ENCODE measurements at regions not wholly inside any gene's neighbourhood (a gene's known extent, or its start where the extent isn't known, plus 50 kb on each side); places are given as distances from the start of the nearest gene placed in this dataset.

DNA sequence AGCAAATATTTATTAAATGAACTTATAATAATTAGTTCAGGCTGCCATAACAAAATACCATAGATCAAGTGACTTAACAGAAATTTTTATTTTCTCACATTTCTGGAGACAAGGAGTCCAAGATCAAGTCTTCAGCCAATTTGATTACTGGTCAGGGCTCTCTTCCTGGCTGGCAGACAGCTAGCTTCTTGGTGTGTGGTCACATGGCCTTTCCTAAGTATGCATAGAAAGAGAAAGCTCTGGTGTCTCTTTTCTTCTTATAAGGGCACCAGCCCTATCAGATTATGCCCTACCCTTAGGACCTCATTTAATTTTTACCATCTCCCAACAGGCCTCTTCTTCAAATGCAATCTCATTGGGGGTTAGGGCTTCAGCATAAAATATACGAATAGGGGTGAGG is 438.5 kb upstream of the INTU start:
- TF ChIP-seq POU2F2 (IDR thresholded peaks at IDR 0.05; ENCODE audit: borderline replicate concordance, low read depth, low read length) (no peak), FOXM1 (IDR thresholded peaks at IDR 0.05; ENCODE audit: low read depth, low read length) (no peak), CBFB (IDR thresholded peaks at IDR 0.05; ENCODE audit: low read depth) (no peak), IRF4 (IDR thresholded peaks at IDR 0.05; ENCODE audit: low read depth, low read length) (no peak), SREBF2 (IDR thresholded peaks at IDR 0.05; ENCODE audit: low read length) (no peak), SP1 (IDR thresholded peaks at IDR 0.05; ENCODE audit: low read depth, low read length) (no peak), MYC (IDR thresholded peaks at IDR 0.05; ENCODE audit: insufficient read depth, insufficient read length, insufficient replicate concordance, low read length, severe bottlenecking) (no peak), LARP7 (IDR thresholded peaks at IDR 0.05) (no peak), EP300 (IDR thresholded peaks at IDR 0.05; ENCODE audit: borderline replicate concordance in 1 of 2, control insufficient read depth in 1 of 2, low read depth in 2 of 2, low read length in 2 of 2) (no peak), BHLHE40 (IDR thresholded peaks at IDR 0.05; ENCODE audit: borderline replicate concordance in 1 of 2, low read depth in 2 of 2, low read length in 1 of 2) (no peak), NR2C2 (IDR thresholded peaks at IDR 0.05; ENCODE audit: borderline replicate concordance, control insufficient read depth, insufficient read length, low read depth) (no peak), FOXK2 (IDR thresholded peaks at IDR 0.05) (no peak), MTA2 (IDR thresholded peaks at IDR 0.05; ENCODE audit: low read depth) (no peak), NR2C1 (IDR thresholded peaks at IDR 0.05) (no peak), NFXL1 (IDR thresholded peaks at IDR 0.05; ENCODE audit: borderline replicate concordance) (no peak), BCL11A (IDR thresholded peaks at IDR 0.05; ENCODE audit: low read depth, low read length) (no peak)
- TF ChIP-seq, protein P1, sequence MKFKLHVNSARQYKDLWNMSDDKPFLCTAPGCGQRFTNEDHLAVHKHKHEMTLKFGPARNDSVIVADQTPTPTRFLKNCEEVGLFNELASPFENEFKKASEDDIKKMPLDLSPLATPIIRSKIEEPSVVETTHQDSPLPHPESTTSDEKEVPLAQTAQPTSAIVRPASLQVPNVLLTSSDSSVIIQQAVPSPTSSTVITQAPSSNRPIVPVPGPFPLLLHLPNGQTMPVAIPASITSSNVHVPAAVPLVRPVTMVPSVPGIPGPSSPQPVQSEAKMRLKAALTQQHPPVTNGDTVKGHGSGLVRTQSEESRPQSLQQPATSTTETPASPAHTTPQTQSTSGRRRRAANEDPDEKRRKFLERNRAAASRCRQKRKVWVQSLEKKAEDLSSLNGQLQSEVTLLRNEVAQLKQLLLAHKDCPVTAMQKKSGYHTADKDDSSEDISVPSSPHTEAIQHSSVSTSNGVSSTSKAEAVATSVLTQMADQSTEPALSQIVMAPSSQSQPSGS (IDR thresholded peaks at IDR 0.05; ENCODE audit: low read length), result no peak
- TF ChIP-seq, protein P2, sequence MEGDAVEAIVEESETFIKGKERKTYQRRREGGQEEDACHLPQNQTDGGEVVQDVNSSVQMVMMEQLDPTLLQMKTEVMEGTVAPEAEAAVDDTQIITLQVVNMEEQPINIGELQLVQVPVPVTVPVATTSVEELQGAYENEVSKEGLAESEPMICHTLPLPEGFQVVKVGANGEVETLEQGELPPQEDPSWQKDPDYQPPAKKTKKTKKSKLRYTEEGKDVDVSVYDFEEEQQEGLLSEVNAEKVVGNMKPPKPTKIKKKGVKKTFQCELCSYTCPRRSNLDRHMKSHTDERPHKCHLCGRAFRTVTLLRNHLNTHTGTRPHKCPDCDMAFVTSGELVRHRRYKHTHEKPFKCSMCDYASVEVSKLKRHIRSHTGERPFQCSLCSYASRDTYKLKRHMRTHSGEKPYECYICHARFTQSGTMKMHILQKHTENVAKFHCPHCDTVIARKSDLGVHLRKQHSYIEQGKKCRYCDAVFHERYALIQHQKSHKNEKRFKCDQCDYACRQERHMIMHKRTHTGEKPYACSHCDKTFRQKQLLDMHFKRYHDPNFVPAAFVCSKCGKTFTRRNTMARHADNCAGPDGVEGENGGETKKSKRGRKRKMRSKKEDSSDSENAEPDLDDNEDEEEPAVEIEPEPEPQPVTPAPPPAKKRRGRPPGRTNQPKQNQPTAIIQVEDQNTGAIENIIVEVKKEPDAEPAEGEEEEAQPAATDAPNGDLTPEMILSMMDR (IDR thresholded peaks at IDR 0.05 in 2 of 3, conservative IDR thresholded peaks at IDR 0.05 in 1 of 3; ENCODE audit: control insufficient read depth in 2 of 3, extremely low read depth in 1 of 3, insufficient read depth in 1 of 3, low read depth in 3 of 3, low read length in 3 of 3), result no peak
- TF ChIP-seq, protein P3, sequence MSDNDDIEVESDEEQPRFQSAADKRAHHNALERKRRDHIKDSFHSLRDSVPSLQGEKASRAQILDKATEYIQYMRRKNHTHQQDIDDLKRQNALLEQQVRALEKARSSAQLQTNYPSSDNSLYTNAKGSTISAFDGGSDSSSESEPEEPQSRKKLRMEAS (IDR thresholded peaks at IDR 0.05; ENCODE audit: low read depth, low read length), result no peak
- TF ChIP-seq, protein P4, sequence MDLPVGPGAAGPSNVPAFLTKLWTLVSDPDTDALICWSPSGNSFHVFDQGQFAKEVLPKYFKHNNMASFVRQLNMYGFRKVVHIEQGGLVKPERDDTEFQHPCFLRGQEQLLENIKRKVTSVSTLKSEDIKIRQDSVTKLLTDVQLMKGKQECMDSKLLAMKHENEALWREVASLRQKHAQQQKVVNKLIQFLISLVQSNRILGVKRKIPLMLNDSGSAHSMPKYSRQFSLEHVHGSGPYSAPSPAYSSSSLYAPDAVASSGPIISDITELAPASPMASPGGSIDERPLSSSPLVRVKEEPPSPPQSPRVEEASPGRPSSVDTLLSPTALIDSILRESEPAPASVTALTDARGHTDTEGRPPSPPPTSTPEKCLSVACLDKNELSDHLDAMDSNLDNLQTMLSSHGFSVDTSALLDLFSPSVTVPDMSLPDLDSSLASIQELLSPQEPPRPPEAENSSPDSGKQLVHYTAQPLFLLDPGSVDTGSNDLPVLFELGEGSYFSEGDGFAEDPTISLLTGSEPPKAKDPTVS (IDR thresholded peaks at IDR 0.05; ENCODE audit: low read depth, low read length), result no peak
- H3K9me3 ChIP-seq (replicated peaks; ENCODE audit: control insufficient read depth, insufficient read depth, low read length), result no peaks in the 10 kb centered on the region
- ChIA-PET SMC1A (ENCODE audit: uncharacterized antibody, unreplicated experiment) (interaction anchor here (0.8 kb wide), 1 partner anchor 9 kb away, joined by 3 read pairs; no protein-coding TSS in a partner anchor), RAD21 (ENCODE audit: unreplicated experiment) (no interaction called here), CTCF (no interaction called here), POLR2A (no interaction called here)
- in situ Hi-C loops (cut with MboI), result no loop called here
- H3K27ac ChIP-seq (ENCODE audit: control insufficient read depth, insufficient read depth), result no peak overlapping the region
- no peaks in the 10 kb centered on the region for H3K79me2 ChIP-seq (ENCODE audit: control insufficient read depth, insufficient read depth, low read length)
- no peaks in the 10 kb centered on the region for H3K27me3 ChIP-seq (replicated peaks in 1 of 2; ENCODE audit: control insufficient read depth in 2 of 2, insufficient read depth in 2 of 2, low read length in 1 of 2)
- no TSS peak for BruUV-seq (replicated peaks)
- H3K4me3 ChIP-seq, result no peak overlapping the region
- FAIRE-seq (no peak), ATAC-seq (no peak), DNase-seq (ENCODE audit: low read depth, low spot score) (no peak)
- H3K4me2 ChIP-seq (ENCODE audit: control insufficient read depth, insufficient read depth), result no peak overlapping the region
- H3K36me3 ChIP-seq (ENCODE audit: control insufficient read depth in 2 of 2, insufficient read depth in 2 of 2, low read length in 1 of 2), result no peaks in the 10 kb centered on the region
- no peaks in the 10 kb centered on the region for H4K20me1 ChIP-seq (ENCODE audit: control insufficient read depth, insufficient read depth)
- H3K4me1 ChIP-seq (ENCODE audit: control insufficient read depth, insufficient read depth, low read length), result no peaks in the 10 kb centered on the region
- intact Hi-C loops (cut with micrococcal nuclease; ENCODE audit: unreplicated experiment), result no loop called here
- no peak overlapping the region for H3K9ac ChIP-seq (ENCODE audit: control insufficient read depth, insufficient read depth, low read length)
- 0% methylated on average over 1 of the region's 1 CpG for WGBS (ENCODE audit: insufficient coverage, insufficient replicate concordance, low lambda C conversion rate, missing lambda C conversion rate)
- no peak overlapping the region for H2AFZ ChIP-seq (ENCODE audit: control insufficient read depth, low read depth, low read length)
